NOMO-1 treated with DMSO at 0.1 percent for 48 hours (cell line): ENCODE measurements at regions not wholly inside any gene's neighbourhood (a gene's known extent, or its start where the extent isn't known, plus 50 kb on each side); places are given as distances from the start of the nearest gene placed in this dataset.

ENCODE experiments used
- DNase-seq: peaks from one replicate; lab custom pipeline; 2025; ENCODE audit not compliant: unreplicated experiment; lab: John Stamatoyannopoulos, UW

DNA sequence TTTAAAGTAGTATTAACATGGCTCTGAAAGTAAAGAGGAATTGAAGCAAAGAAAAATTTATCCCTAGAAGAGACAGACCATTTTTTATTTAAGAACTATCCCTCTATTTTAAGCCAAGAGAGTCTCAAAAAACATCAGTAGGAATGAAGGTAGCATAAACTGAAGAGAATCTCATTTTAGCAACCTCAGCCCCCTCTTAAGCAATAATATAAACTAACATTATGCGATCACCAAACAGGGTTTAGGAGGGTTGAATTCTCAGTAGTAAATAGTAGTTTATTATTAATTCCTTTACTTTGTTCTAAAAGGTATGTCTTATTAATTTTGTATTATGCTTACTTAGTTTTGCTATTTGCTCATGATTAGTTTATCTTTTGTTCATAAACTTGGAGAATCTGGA is 287.4 kb downstream of the CDK5RAP2 start:
- DNase-seq, result no peak

DNA sequence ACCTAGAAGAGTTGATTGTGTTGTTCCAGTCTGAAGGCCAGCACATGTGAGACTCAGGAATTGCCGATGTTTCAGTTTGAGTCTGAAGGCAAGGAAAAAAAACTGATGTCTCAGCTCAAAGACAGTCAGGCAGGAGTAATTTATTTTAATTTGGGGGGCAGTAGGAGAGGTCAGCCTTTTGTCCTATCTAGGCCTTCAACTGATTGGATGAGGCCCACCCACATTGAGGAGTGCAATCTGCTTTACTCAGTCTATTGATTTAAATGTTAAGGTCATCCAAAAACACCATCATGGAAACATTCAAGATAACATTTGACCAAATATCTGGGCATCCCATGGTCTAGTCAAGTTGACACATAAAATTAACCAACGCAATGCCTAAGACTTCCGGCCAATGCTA is 288.9 kb downstream of the CDK5RAP2 start:
- DNase-seq, result no peak

DNA sequence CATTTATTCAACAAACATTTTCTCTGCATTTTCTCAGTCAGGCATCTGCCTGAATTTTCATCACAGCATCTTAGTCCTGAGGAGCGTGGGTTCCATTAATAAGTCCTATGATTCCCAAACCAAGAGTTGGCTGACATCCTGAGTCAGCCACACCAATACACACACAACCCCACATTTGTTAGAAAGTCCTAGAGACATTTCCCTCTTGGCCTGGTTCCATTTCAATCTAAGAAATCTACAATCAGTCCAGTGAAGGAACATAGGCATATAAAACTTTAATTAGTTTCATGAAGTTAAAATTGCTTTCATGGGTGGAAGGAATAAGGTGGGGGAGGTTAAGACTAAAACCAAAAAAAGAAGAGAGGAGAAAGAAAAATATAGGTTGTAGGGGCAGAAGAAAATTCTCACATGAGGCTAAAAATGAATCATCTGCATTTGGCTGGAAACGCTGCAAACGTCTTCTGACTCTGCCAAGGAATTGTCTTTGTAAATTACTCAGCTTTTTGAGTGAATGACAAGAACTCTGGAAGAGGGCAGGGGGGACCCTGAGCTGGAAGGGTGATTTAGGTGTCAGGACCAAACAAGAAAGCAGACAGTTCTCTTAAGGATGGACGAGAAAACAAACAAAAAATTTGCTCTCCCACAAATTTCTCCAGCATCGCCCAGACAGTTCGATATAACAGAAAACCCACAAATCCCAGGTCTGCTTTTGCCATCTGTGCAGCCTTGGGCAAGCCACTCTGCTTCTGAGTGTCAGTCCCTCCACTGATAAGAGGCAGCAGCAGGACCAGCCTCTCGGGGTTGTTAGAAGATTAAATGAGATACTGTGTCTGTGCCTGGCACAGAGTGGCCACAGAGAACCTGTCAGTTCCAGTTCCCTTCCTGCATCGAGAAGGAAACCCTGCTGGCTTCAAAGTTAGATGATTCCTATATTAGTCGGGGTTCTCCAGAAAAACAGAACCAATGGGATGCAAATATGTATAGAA is 289.7 kb downstream of the CDK5RAP2 start:
- no peak for DNase-seq

- DNase-seq, result no peak
These were observed 290.9 kb downstream of the CDK5RAP2 start for GRCh38 chr9:120289098-120289497.

GRCh38 chr9:120286530-120286929 is 293.4 kb downstream of the CDK5RAP2 start:
- no peak for DNase-seq

- no peak for DNase-seq
These were observed 295.1 kb downstream of the CDK5RAP2 start for GRCh38 chr9:120284821-120285220.

DNA sequence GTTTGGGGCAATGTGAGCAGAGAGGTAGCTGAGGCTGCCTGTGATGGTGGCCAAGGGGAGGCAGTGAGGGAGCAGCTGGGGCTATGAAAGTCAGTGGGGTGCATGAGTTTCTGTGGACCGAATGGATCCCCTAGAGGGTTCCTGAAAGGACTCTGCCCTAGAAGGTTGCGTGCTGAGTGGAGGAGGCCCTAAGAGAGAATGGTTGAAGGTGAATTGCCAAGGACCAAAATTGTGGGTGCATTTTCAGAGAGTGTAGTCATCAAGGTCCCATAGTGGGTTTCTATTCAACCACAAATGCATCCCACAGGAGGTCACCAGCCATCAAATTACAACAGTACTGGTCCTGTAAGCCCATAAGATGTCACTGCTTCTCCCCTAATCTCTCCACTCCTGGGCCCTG is 298.3 kb downstream of the CDK5RAP2 start:
- no peak for DNase-seq

GRCh38 chr9:120267929-120268328 is 312.0 kb downstream of the CDK5RAP2 start:
- DNase-seq, result no peak

DNA sequence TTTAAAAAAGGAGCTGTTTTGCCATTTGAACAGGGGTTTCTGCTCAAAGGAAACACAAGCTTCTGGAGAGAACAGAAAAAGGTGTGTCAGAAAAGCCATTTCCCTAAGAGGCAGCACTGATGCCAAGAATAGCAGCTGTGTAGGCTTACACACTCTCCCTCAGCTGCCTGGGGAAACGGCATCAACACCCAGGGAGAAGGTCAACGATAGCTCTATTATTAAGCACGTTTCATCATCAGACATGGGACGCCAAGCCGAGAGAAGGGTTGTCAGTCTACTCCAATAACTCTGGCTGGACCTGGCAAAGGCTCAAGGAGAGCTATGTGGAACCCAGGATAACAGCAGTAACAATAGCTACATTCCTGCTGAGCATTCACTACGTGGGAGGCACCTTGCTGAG is 314.2 kb downstream of the CDK5RAP2 start:
- DNase-seq, result no peak

GRCh38 chr9:120264528-120264927 is 315.4 kb downstream of the CDK5RAP2 start:
- no peak for DNase-seq

GRCh38 chr9:120263836-120264235 is 316.1 kb downstream of the CDK5RAP2 start:
- no peak for DNase-seq

- DNase-seq, result no peak
These were observed 318.5 kb downstream of the CDK5RAP2 start for GRCh38 chr9:120261419-120261818.

GRCh38 chr9:120259100-120259499 is 320.9 kb downstream of the CDK5RAP2 start:
- DNase-seq, result no peak

DNA sequence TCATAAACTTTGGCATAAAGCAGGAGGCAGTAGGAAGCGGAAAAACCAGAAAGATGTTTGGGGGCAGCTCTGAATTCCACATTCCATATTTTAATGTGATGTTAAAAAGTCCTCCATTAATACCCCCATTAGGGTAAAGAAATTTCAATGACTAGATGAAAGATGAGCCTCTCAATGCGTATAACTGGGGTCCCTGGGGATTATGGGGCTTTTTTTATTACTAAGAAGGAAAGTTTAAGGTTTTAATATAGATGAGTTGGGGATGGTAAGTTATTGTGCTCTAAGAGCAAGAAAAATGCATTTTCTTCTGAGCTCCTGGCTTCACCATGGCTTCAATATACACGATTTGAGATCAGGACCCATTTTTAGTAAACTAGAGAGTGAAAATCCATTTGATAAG is 321.9 kb downstream of the CDK5RAP2 start:
- no peak for DNase-seq

- DNase-seq, result no peak
These were observed 322.5 kb downstream of the CDK5RAP2 start for GRCh38 chr9:120257483-120257882.

DNA sequence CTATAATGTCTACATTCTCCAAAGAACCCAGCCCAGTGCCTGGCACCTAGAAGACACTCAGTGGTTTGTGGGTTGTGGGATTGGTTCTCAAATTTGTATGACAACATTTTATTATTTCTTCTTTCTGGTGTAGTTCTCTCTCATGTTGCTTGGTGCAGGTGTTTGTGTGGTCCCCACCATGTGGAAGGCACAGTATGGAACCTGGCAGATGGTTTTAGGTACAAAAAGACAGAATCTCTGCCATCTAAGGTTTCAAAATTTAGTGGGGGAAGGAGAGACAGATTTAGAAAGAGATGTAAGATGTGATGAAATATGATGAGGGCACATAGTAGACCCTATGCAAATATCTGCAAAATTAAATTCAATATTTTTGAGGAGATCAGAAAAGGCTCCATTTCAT is 323.8 kb downstream of the CDK5RAP2 start:
- DNase-seq, result no peak

- DNase-seq, result no peak
These were observed 327.7 kb downstream of the CDK5RAP2 start for GRCh38 chr9:120252248-120252647.

GRCh38 chr9:120242116-120242811 is 337.7 kb downstream of the CDK5RAP2 start:
- no peak for DNase-seq

GRCh38 chr9:120236596-120236995 is 343.4 kb downstream of the CDK5RAP2 start:
- DNase-seq, result no peak

DNA sequence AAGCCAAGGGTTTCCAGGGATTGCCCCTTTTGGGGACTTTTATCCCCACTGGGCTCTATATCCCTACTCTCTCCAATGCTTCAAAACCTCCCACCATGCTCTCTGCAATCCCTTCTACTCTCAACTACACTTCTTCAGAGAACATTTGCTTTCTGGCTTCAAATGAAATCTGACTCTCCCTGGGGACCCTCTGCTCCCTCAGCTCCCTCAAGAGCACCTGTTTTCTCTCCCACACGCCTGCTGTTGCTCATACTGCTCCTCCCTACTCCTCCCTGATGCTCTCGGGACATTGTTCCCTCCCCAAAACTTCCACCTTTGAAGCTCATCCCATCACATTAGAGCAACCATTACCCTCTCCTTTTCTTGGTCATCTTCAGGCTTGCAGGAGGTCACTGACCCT is 344.9 kb downstream of the CDK5RAP2 start:
- no peak for DNase-seq

DNA sequence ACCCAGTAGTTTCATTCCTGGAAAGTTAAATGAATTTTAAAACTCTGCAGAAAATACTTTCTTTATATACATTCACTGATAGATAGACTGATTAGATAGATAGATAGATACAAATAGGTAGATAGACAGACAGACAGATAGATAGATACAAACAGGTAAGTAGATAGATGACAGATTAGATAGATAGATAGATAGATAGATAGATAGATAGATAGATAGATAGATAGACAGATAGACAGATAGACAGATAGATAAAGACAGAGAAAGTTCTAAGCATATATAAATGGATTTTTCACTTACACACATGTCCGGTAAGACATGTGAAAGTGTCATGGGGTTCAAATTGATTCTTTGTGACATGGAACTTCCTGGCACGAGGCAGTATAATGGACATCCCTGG is 349.7 kb downstream of the CDK5RAP2 start:
- DNase-seq, result no peak

GRCh38 chr9:120221844-120222243 is 358.1 kb downstream of the CDK5RAP2 start:
- no peak for DNase-seq
